ENCODE measurements at regions not wholly inside any gene's neighbourhood (a gene's known extent, or its start where the extent isn't known, plus 50 kb on each side); places are given as distances from the start of the nearest gene placed in this dataset.

DNA sequence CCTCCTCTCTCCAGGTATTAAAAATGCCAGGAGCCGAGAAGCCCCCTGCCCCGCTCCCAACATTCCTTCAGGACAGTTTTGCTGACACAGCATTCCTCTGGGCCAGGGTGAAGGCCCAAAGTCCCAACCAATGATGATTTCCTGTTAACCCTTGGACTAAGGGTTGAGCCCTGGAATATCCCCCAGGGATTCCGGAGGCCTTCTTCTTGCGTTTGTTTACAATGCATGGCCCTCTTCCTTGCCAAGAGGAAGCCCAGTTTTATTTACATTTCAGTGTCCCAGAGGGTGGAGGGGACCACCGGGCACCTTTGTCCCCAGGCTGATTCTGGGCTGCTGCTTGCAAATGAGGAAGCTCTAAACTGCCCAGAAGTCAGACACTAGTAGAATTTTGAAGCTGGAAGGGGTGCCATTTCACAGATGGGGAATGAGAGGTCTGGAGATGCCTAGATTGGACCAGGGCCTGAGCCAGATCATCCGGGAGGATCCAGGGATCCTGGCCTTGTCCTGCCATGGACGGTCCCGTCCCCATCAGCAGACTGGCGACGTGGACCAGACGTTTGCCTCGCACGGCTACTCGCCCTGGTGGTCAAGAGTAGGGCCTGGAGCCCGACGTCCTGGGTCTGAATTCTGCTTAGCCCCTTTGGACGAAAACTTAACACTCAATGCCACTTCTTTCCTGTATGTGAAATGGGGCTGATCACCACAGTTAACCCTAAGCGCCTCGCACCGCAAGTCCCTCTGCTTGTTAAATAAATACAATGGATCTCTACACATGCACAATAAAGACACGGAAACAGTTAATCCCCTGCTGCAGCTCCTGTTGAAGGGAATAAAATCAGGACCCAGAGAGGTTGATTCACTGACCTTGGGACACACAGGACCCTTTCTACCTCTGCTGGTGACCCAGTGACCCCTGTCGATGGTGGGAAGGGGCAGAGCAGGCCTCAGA, 55.6 kb upstream of the CIBAR2 start (continued):
- peak; percentile 72; the same call in 1 of the 2 replicates for TF ChIP-seq SAFB2 (CRISPR knock-in tag; IDR thresholded peaks at IDR 0.05; ENCODE audit: borderline replicate concordance, low read depth)
- no peak for TF ChIP-seq RNF2 (conservative IDR thresholded peaks at IDR 0.05; ENCODE audit: low read depth)
- 0 out of 2 replicates have a peak, but pooled peaks have one; percentile 56 for TF ChIP-seq TBP (CRISPR knock-in tag; IDR thresholded peaks at IDR 0.05)
- no peak for TF ChIP-seq ZNF891 (CRISPR knock-in tag; IDR thresholded peaks at IDR 0.05)
- TF ChIP-seq KDM1A (CRISPR knock-in tag; IDR thresholded peaks at IDR 0.05), result peak; percentile 79
- TF ChIP-seq PAWR (CRISPR knock-in tag; IDR thresholded peaks at IDR 0.05; ENCODE audit: borderline replicate concordance), result no peak
- peak; percentile 25; the same call in 1 of the 2 replicates for TF ChIP-seq RCOR2 (CRISPR knock-in tag; IDR thresholded peaks at IDR 0.05)
- no peak for TF ChIP-seq GPN1 (CRISPR knock-in tag; IDR thresholded peaks at IDR 0.05; ENCODE audit: borderline replicate concordance)
- no peak for TF ChIP-seq KLF6 (CRISPR knock-in tag; IDR thresholded peaks at IDR 0.05)
- peak; percentile 91 for TF ChIP-seq MED1 (CRISPR knock-in tag; IDR thresholded peaks at IDR 0.05)
- TF ChIP-seq, protein P1, sequence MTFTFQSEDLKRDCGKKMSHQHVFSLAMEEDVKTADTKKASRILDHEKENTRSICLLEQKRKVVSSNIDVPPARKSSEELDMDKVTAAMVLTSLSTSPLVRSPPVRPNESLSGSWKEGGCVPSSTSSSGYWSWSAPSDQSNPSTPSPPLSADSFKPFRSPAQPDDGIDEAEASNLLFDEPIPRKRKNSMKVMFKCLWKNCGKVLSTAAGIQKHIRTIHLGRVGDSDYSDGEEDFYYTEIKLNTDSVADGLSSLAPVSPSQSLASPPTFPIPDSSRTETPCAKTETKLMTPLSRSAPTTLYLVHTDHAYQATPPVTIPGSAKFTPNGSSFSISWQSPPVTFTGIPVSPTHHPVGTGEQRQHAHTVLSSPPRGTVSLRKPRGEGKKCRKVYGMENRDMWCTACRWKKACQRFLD (CRISPR knock-in tag; IDR thresholded peaks at IDR 0.05; ENCODE audit: borderline replicate concordance), result no peak
- TF ChIP-seq, protein P2, sequence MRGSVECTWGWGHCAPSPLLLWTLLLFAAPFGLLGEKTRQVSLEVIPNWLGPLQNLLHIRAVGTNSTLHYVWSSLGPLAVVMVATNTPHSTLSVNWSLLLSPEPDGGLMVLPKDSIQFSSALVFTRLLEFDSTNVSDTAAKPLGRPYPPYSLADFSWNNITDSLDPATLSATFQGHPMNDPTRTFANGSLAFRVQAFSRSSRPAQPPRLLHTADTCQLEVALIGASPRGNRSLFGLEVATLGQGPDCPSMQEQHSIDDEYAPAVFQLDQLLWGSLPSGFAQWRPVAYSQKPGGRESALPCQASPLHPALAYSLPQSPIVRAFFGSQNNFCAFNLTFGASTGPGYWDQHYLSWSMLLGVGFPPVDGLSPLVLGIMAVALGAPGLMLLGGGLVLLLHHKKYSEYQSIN (CRISPR knock-in tag; IDR thresholded peaks at IDR 0.05; ENCODE audit: borderline replicate concordance), result no peak
- no peak for TF ChIP-seq ZNF343 (CRISPR knock-in tag; IDR thresholded peaks at IDR 0.05)
- no peak for TF ChIP-seq ZNF382 (CRISPR knock-in tag; IDR thresholded peaks at IDR 0.05; ENCODE audit: borderline replicate concordance)
- 0 out of 2 replicates have a peak, but pooled peaks have one; percentile 37 for TF ChIP-seq ZC3H13 (CRISPR knock-in tag; IDR thresholded peaks at IDR 0.05)
- no peak; the same call in 1 of the 2 replicates for TF ChIP-seq ARID2 (CRISPR knock-in tag; IDR thresholded peaks at IDR 0.05; ENCODE audit: borderline replicate concordance)
- TF ChIP-seq PHF20 (CRISPR knock-in tag; IDR thresholded peaks at IDR 0.05), result 0 out of 2 replicates have a peak, but pooled peaks have one; percentile 14
- no peak for TF ChIP-seq ZKSCAN1 (IDR thresholded peaks at IDR 0.05; ENCODE audit: low read length)
- no peak for TF ChIP-seq KDM4B (CRISPR knock-in tag; IDR thresholded peaks at IDR 0.05)
- TF ChIP-seq REXO4 (CRISPR knock-in tag; IDR thresholded peaks at IDR 0.05; ENCODE audit: borderline replicate concordance), result peak; percentile 30; the same call in 1 of the 2 replicates
- peak; percentile 55; the same call in 1 of the 2 replicates for TF ChIP-seq AKAP8 (CRISPR knock-in tag; IDR thresholded peaks at IDR 0.05)
- TF ChIP-seq, protein P3, sequence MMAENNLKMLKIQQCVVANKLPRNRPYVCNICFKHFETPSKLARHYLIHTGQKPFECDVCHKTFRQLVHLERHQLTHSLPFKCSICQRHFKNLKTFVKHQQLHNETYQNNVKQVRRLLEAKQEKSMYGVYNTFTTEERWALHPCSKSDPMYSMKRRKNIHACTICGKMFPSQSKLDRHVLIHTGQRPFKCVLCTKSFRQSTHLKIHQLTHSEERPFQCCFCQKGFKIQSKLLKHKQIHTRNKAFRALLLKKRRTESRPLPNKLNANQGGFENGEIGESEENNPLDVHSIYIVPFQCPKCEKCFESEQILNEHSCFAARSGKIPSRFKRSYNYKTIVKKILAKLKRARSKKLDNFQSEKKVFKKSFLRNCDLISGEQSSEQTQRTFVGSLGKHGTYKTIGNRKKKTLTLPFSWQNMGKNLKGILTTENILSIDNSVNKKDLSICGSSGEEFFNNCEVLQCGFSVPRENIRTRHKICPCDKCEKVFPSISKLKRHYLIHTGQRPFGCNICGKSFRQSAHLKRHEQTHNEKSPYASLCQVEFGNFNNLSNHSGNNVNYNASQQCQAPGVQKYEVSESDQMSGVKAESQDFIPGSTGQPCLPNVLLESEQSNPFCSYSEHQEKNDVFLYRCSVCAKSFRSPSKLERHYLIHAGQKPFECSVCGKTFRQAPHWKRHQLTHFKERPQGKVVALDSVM (CRISPR knock-in tag; IDR thresholded peaks at IDR 0.05), result no peak
- TF ChIP-seq ZNF256 (CRISPR knock-in tag; conservative IDR thresholded peaks at IDR 0.05), result no peak
